HG03342 (cell line): ENCODE measurements at regions not wholly inside any gene's neighbourhood (a gene's known extent, or its start where the extent isn't known, plus 50 kb on each side); places are given as distances from the start of the nearest gene placed in this dataset.
"Not testable (repeated sequence)": the region's sequence is repeated elsewhere in the genome, so short reads cannot be mapped to it uniquely, and the experiment has no call there.

Experiments
- ATAC-seq: cut with Tn5 transposase; IDR thresholded peaks from one replicate; pipeline ENCODE4 v1.9.1; 2021; ENCODE audit warnings: mild to moderate bottlenecking, moderate library complexity; ENCODE audit not compliant: unreplicated experiment

GRCh38 chr6:142631517-142632385, 313.2 kb downstream of the HIVEP2 start:
- ATAC-seq: no peak

- no peak for ATAC-seq
These were observed 311.7 kb downstream of the HIVEP2 start for GRCh38 chr6:142633317-142633716.

- ATAC-seq: no peak
These were observed 309.8 kb downstream of the HIVEP2 start for GRCh38 chr6:142635130-142635529.

- ATAC-seq: no peak
These were observed 307.2 kb downstream of the HIVEP2 start for GRCh38 chr6:142637624-142638351.

- ATAC-seq: no peak
These were observed 302.3 kb downstream of the HIVEP2 start for GRCh38 chr6:142642651-142643050.

- no peak for ATAC-seq
These were observed 300.1 kb downstream of the HIVEP2 start for GRCh38 chr6:142644866-142645265.

- ATAC-seq: no peak
These were observed 299.3 kb downstream of the HIVEP2 start for GRCh38 chr6:142645663-142646062.

GRCh38 chr6:142647449-142648035, 297.4 kb downstream of the HIVEP2 start:
- ATAC-seq: no peak

- no peak for ATAC-seq
These were observed 296.9 kb downstream of the HIVEP2 start for GRCh38 chr6:142648036-142648451.

- ATAC-seq: no peak
These were observed 296.4 kb downstream of the HIVEP2 start for GRCh38 chr6:142648526-142648925.

GRCh38 chr6:142649438-142650234, 295.3 kb downstream of the HIVEP2 start:
- ATAC-seq: not testable (repeated sequence)

- ATAC-seq: no peak
These were observed 293.6 kb downstream of the HIVEP2 start for GRCh38 chr6:142651384-142651783.

- no peak for ATAC-seq
These were observed 291.1 kb downstream of the HIVEP2 start for GRCh38 chr6:142653710-142654420.

- no peak for ATAC-seq
These were observed 285.3 kb downstream of the HIVEP2 start for GRCh38 chr6:142659661-142660060.

GRCh38 chr6:142665393-142665792, 279.6 kb downstream of the HIVEP2 start:
- no peak for ATAC-seq

- no peak for ATAC-seq
These were observed 278.3 kb downstream of the HIVEP2 start for GRCh38 chr6:142666599-142667185.

GRCh38 chr6:142669471-142670351, 275.3 kb downstream of the HIVEP2 start:
- no peak for ATAC-seq

GRCh38 chr6:142671791-142672190, 273.2 kb downstream of the HIVEP2 start:
- no peak for ATAC-seq

- ATAC-seq: no peak
These were observed 269.5 kb downstream of the HIVEP2 start for GRCh38 chr6:142675517-142675916.
